GM23338 (cell line): ENCODE measurements at regions not wholly inside any gene's neighbourhood (a gene's known extent, or its start where the extent isn't known, plus 50 kb on each side); places are given as distances from the start of the nearest gene placed in this dataset.

Source experiments
- ATAC-seq: fragments of 200-7000 bp; cut with Tn5 transposase; 3 replicates; pipeline ENCODE4 v1.9.1; 2020
- DNase-seq: peaks from one replicate; pipeline ENCODE4 v3.0.0-alpha.2; 2015; ENCODE audit warnings: low spot score
- H2AFZ ChIP-seq: fragments of 200-600 bp; sonication (generic); 2 replicates; pipeline ENCODE4 v1.8.0; 2016; ENCODE audit warnings: antibody characterized with exemption, mild to moderate bottlenecking, moderate library complexity
- H3F3A ChIP-seq: fragments of 200-600 bp; sonication (generic); replicated peaks from 2 replicates; pipeline ENCODE4 v1.8.0; 2017; ENCODE audit warnings: antibody characterized with exemption, mixed run types, low read depth
- H3K27ac ChIP-seq: fragments of 200-600 bp; sonication (generic); 2 replicates; pipeline ENCODE4 v1.6.1; 2016; ENCODE audit warnings: low read depth
- H3K27me3 ChIP-seq: fragments of 200-600 bp; sonication (generic); 2 replicates; pipeline ENCODE4 v1.8.0; 2016; ENCODE audit warnings: mild to moderate bottlenecking, mixed run types, moderate library complexity; ENCODE audit not compliant: insufficient read depth
- H3K36me3 ChIP-seq: fragments of 200-600 bp; sonication (generic); 2 replicates; pipeline ENCODE4 v1.8.0; 2016; ENCODE audit warnings: mild to moderate bottlenecking; ENCODE audit not compliant: insufficient read depth
- H3K4me1 ChIP-seq: fragments of 200-600 bp; sonication (generic); 2 replicates; pipeline ENCODE4 v1.8.0; 2016; ENCODE audit warnings: mild to moderate bottlenecking, moderate library complexity; ENCODE audit not compliant: insufficient read depth
- H3K4me2 ChIP-seq: fragments of 200-600 bp; sonication (generic); 2 replicates; pipeline ENCODE4 v1.7.1; 2017; ENCODE audit warnings: mixed run types
- H3K4me3 ChIP-seq: fragments of 200-600 bp; sonication (generic); 2 replicates; pipeline ENCODE4 v1.6.1; 2016; ENCODE audit warnings: mixed run types
- H3K79me2 ChIP-seq: fragments of 200-600 bp; sonication (generic); replicated peaks from 2 replicates; pipeline ENCODE4 v1.8.0; 2017; ENCODE audit warnings: mild to moderate bottlenecking; ENCODE audit not compliant: insufficient read depth
- H3K9me2 ChIP-seq: fragments of 200-600 bp; sonication (generic); 2 replicates; pipeline ENCODE4 v1.8.0; 2017; ENCODE audit not compliant: insufficient read depth
- H4K20me1 ChIP-seq: fragments of 200-600 bp; sonication (generic); replicated peaks from 2 replicates; pipeline ENCODE4 v1.8.0; 2017; ENCODE audit warnings: mild to moderate bottlenecking; ENCODE audit not compliant: insufficient read depth
- H3K27ac Mint-ChIP-seq: 2 replicates; pipeline ENCODE4 v1.8.0; 2020; ENCODE audit warnings: inconsistent platforms, mild to moderate bottlenecking, moderate library complexity, mixed read lengths
- H3K27me3 Mint-ChIP-seq: 3 replicates; pipeline ENCODE4 v1.8.0; 2022; ENCODE audit warnings: low read depth, mild to moderate bottlenecking, moderate library complexity, mixed read lengths, inconsistent platforms; ENCODE audit not compliant: insufficient read depth, poor library complexity
- H3K36me3 Mint-ChIP-seq: 3 replicates; pipeline ENCODE4 v1.8.0; 2021; ENCODE audit warnings: low read depth, mild to moderate bottlenecking, inconsistent platforms, moderate library complexity, mixed read lengths
- H3K4me1 Mint-ChIP-seq: 3 replicates; pipeline ENCODE4 v1.8.0; 2020; ENCODE audit warnings: mild to moderate bottlenecking, inconsistent platforms, mixed read lengths
- H3K4me3 Mint-ChIP-seq: 3 replicates; pipeline ENCODE4 v1.8.0; 2021; ENCODE audit warnings: moderate library complexity, mild to moderate bottlenecking, inconsistent platforms, mixed read lengths
- H3K9me3 Mint-ChIP-seq: 3 replicates; pipeline ENCODE4 v1.8.0; 2020; ENCODE audit warnings: moderate library complexity, mild to moderate bottlenecking, inconsistent platforms, mixed read lengths
- CREB1 ChIP-seq: fragments of 250-450 bp; sonication (Bioruptor Pico); IDR thresholded peaks from 2 replicates; pipeline ENCODE4 v1.5.0; 2020; ENCODE audit warnings: low read depth, mild to moderate bottlenecking, moderate library complexity
- EZH2 ChIP-seq: fragments of 200-600 bp; sonication (generic); IDR thresholded peaks from one replicate; pipeline ENCODE4 v1.8.0; 2017; ENCODE audit warnings: antibody characterized with exemption, mild to moderate bottlenecking, low read depth; ENCODE audit not compliant: unreplicated experiment
- EZH2phosphoT487 ChIP-seq: fragments of 200-600 bp; sonication (generic); IDR thresholded peaks from one replicate; pipeline ENCODE4 v1.8.1; 2018; ENCODE audit warnings: antibody characterized with exemption; ENCODE audit not compliant: unreplicated experiment
- JUNB ChIP-seq: IDR thresholded peaks from one replicate; pipeline ENCODE4 v1.6.1; 2016; ENCODE audit warnings: antibody characterized with exemption; ENCODE audit not compliant: unreplicated experiment
- NANOG ChIP-seq: IDR thresholded peaks from 2 replicates; pipeline ENCODE4 v1.6.1; 2016; ENCODE audit warnings: antibody characterized with exemption, borderline replicate concordance
- POLR2AphosphoS5 ChIP-seq: IDR thresholded peaks from 2 replicates; pipeline ENCODE4 v1.6.1; 2016; ENCODE audit warnings: antibody characterized with exemption, low read depth
- REST ChIP-seq: IDR thresholded peaks from one replicate; pipeline ENCODE4 v1.6.1; 2018; ENCODE audit warnings: antibody characterized with exemption; ENCODE audit not compliant: unreplicated experiment
- STAT1 ChIP-seq: IDR thresholded peaks from one replicate; pipeline ENCODE4 v1.6.1; 2016; ENCODE audit warnings: antibody characterized with exemption; ENCODE audit not compliant: unreplicated experiment
- ZNF114 ChIP-seq: fragments of 250-450 bp; sonication (Bioruptor Pico); IDR thresholded peaks from 2 replicates; pipeline ENCODE4 v1.5.0; 2020; ENCODE audit warnings: mild to moderate bottlenecking, moderate library complexity
- ZNF331 ChIP-seq: fragments of 250-450 bp; sonication (Bioruptor Pico); IDR thresholded peaks from 2 replicates; pipeline ENCODE4 v1.5.0; 2020; ENCODE audit warnings: low read depth, mild to moderate bottlenecking, moderate library complexity
- ZNF462 ChIP-seq: fragments of 250-450 bp; sonication (Bioruptor Pico); IDR thresholded peaks from 2 replicates; pipeline ENCODE4 v1.5.0; 2020; ENCODE audit warnings: mild to moderate bottlenecking, moderate library complexity
- TF ChIP-seq, protein P1 (sequence below): IDR thresholded peaks from 2 replicates; pipeline ENCODE4 v1.6.1; 2016; ENCODE audit warnings: antibody characterized with exemption
- TF ChIP-seq, protein P2 (sequence below), 2 experiments: fragments of 200-600 bp in 1 of 2; sonication (generic) in 1 of 2; conservative IDR thresholded peaks; 2 replicates each; pipeline versions ENCODE4 v1.5.1 to v1.6.1; 2016 to 2017; ENCODE audit warnings: antibody characterized with exemption in 2 of 2, low read depth in 2 of 2, mild to moderate bottlenecking in 2 of 2, moderate library complexity in 1 of 2

- H2AFZ ChIP-seq = 0 out of 2 replicates have a peak overlapping the region, but pooled peaks have one; percentile 12
- H3K36me3 ChIP-seq = no peaks in the 10 kb centered on the region
- H3K27ac ChIP-seq = no peak overlapping the region
- Mint-ChIP-seq H3K4me1 (peaks cover 14% of the 10 kb centered on the region), H3K9me3 (no peaks in the 10 kb centered on the region), H3K27me3 (peaks cover 10% of the 10 kb centered on the region), H3K36me3 (no peaks in the 10 kb centered on the region), H3K4me3 (no peak overlapping the region), H3K27ac (no peak overlapping the region)
- H3F3A ChIP-seq = no peaks in the 10 kb centered on the region
- peak; percentile 41 for ATAC-seq
- DNase-seq = no peak
- H3K9me2 ChIP-seq = no peaks in the 10 kb centered on the region; the same call in 1 of the 2 replicates
- H4K20me1 ChIP-seq = 0 out of 2 replicates have a peak, but pooled peaks cover 3% of the 10 kb centered on the region
- no peak overlapping the region for H3K4me2 ChIP-seq
- TF ChIP-seq EZH2 = no peak
- TF ChIP-seq ZNF462 (CRISPR knock-in tag) = no peak
- TF ChIP-seq ZNF114 (CRISPR knock-in tag) = no peak
- TF ChIP-seq ZNF331 = no peak
- TF ChIP-seq NANOG = no peak
- TF ChIP-seq, protein P1, sequence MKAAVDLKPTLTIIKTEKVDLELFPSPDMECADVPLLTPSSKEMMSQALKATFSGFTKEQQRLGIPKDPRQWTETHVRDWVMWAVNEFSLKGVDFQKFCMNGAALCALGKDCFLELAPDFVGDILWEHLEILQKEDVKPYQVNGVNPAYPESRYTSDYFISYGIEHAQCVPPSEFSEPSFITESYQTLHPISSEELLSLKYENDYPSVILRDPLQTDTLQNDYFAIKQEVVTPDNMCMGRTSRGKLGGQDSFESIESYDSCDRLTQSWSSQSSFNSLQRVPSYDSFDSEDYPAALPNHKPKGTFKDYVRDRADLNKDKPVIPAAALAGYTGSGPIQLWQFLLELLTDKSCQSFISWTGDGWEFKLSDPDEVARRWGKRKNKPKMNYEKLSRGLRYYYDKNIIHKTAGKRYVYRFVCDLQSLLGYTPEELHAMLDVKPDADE = no peak
- TF ChIP-seq STAT1 = no peak
- TF ChIP-seq CREB1 (CRISPR knock-in tag) = no peak
- TF ChIP-seq EZH2phosphoT487 = no peak
- no peak for TF ChIP-seq JUNB
- no peak for TF ChIP-seq POLR2AphosphoS5
- TF ChIP-seq, protein P2, sequence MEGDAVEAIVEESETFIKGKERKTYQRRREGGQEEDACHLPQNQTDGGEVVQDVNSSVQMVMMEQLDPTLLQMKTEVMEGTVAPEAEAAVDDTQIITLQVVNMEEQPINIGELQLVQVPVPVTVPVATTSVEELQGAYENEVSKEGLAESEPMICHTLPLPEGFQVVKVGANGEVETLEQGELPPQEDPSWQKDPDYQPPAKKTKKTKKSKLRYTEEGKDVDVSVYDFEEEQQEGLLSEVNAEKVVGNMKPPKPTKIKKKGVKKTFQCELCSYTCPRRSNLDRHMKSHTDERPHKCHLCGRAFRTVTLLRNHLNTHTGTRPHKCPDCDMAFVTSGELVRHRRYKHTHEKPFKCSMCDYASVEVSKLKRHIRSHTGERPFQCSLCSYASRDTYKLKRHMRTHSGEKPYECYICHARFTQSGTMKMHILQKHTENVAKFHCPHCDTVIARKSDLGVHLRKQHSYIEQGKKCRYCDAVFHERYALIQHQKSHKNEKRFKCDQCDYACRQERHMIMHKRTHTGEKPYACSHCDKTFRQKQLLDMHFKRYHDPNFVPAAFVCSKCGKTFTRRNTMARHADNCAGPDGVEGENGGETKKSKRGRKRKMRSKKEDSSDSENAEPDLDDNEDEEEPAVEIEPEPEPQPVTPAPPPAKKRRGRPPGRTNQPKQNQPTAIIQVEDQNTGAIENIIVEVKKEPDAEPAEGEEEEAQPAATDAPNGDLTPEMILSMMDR (conservative IDR thresholded peaks at IDR 0.05; ENCODE audit: low read depth in 2 of 2) = no peak
- TF ChIP-seq REST = no peak
- H3K79me2 ChIP-seq = no peaks in the 10 kb centered on the region
- 0 out of 2 replicates have a peak, but pooled peaks cover 10% of the 10 kb centered on the region for H3K27me3 ChIP-seq
- H3K4me1 ChIP-seq = peaks cover 4% of the 10 kb centered on the region
- H3K4me3 ChIP-seq = no peak overlapping the region
Measured at GRCh38 chr5:77832938-77833337, 56.8 kb upstream of the TBCA start.
